Panc1 (cell line): ENCODE measurements at regions not wholly inside any gene's neighbourhood (a gene's known extent, or its start where the extent isn't known, plus 50 kb on each side); places are given as distances from the start of the nearest gene placed in this dataset.

Experiments
- POLR2AphosphoS5 ChIP-seq: IDR thresholded peaks from 2 replicates; pipeline ENCODE4 v1.6.1; 2012; ENCODE audit warnings: mild to moderate bottlenecking, low read depth, low read length, moderate library complexity
- TCF7L2 ChIP-seq: IDR thresholded peaks from 2 replicates; pipeline ENCODE4 v1.6.1; 2011; ENCODE audit warnings: mild to moderate bottlenecking, low read depth, low read length, inconsistent platforms
- TF ChIP-seq, protein P1 (sequence below): fragments of 450-650 bp; IDR thresholded peaks from 2 replicates; pipeline ENCODE4 v1.5.1; 2017; ENCODE audit warnings: mild to moderate bottlenecking

DNA sequence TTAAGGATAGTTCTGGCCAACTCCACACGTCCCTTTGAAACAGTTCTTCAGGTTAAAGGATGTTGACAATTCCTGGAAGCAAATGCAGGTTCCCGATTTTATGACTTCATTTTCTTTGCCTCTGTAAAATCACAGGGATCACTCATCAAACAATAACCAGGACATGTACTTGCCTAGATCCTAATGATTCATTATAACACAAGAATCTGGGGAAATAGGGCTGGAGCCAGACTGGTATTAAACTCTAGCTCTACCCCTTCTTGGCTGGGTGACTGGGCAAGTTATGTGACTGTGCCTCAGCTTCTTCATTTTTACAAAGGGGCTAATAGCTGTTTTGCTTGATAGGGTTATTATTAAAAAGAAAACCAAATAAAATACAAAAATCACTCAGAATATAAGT, 56.0 kb upstream of the KCND2 start:
- no peak for TF ChIP-seq POLR2AphosphoS5
- TF ChIP-seq, protein P1, sequence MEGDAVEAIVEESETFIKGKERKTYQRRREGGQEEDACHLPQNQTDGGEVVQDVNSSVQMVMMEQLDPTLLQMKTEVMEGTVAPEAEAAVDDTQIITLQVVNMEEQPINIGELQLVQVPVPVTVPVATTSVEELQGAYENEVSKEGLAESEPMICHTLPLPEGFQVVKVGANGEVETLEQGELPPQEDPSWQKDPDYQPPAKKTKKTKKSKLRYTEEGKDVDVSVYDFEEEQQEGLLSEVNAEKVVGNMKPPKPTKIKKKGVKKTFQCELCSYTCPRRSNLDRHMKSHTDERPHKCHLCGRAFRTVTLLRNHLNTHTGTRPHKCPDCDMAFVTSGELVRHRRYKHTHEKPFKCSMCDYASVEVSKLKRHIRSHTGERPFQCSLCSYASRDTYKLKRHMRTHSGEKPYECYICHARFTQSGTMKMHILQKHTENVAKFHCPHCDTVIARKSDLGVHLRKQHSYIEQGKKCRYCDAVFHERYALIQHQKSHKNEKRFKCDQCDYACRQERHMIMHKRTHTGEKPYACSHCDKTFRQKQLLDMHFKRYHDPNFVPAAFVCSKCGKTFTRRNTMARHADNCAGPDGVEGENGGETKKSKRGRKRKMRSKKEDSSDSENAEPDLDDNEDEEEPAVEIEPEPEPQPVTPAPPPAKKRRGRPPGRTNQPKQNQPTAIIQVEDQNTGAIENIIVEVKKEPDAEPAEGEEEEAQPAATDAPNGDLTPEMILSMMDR = no peak
- TF ChIP-seq TCF7L2 = no peak
